ENCODE measurements at regions not wholly inside any gene's neighbourhood (a gene's known extent, or its start where the extent isn't known, plus 50 kb on each side); places are given as distances from the start of the nearest gene placed in this dataset.

DNA sequence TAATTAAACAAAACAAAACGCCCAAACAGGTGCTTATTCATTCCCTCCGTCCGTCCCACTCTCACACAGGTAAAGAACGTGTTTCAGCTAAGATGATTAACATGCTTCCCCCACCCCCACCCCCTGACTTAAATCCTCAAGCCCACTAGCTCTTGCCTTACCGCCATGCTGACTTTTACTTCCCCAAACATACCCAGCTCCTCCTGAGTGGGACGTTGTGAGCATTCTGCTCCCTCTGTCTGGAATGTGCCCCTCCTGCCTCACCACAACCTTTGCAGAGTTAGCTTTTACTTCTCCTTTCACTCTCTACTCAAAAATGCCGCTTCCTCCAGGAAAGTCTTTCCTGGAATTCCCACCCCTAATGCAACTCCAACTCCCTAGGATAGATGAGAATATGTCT is 774.0 kb upstream of the RBFOX1 start:
- no peak overlapping the region for H3K4me3 ChIP-seq (ENCODE audit: low read depth, low read length)
- TF ChIP-seq, protein P1, sequence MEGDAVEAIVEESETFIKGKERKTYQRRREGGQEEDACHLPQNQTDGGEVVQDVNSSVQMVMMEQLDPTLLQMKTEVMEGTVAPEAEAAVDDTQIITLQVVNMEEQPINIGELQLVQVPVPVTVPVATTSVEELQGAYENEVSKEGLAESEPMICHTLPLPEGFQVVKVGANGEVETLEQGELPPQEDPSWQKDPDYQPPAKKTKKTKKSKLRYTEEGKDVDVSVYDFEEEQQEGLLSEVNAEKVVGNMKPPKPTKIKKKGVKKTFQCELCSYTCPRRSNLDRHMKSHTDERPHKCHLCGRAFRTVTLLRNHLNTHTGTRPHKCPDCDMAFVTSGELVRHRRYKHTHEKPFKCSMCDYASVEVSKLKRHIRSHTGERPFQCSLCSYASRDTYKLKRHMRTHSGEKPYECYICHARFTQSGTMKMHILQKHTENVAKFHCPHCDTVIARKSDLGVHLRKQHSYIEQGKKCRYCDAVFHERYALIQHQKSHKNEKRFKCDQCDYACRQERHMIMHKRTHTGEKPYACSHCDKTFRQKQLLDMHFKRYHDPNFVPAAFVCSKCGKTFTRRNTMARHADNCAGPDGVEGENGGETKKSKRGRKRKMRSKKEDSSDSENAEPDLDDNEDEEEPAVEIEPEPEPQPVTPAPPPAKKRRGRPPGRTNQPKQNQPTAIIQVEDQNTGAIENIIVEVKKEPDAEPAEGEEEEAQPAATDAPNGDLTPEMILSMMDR (conservative IDR thresholded peaks at IDR 0.05; ENCODE audit: low read depth, low read length): no peak
- no peak for DNase-seq (ENCODE audit: low read depth)

GRCh38 chr16:6558126-6558525 is 774.5 kb upstream of the RBFOX1 start:
- no peak for DNase-seq (ENCODE audit: low read depth)
- H3K4me3 ChIP-seq (ENCODE audit: low read depth, low read length): no peak overlapping the region
- TF ChIP-seq, protein P1 (conservative IDR thresholded peaks at IDR 0.05; ENCODE audit: low read depth, low read length): no peak

DNA sequence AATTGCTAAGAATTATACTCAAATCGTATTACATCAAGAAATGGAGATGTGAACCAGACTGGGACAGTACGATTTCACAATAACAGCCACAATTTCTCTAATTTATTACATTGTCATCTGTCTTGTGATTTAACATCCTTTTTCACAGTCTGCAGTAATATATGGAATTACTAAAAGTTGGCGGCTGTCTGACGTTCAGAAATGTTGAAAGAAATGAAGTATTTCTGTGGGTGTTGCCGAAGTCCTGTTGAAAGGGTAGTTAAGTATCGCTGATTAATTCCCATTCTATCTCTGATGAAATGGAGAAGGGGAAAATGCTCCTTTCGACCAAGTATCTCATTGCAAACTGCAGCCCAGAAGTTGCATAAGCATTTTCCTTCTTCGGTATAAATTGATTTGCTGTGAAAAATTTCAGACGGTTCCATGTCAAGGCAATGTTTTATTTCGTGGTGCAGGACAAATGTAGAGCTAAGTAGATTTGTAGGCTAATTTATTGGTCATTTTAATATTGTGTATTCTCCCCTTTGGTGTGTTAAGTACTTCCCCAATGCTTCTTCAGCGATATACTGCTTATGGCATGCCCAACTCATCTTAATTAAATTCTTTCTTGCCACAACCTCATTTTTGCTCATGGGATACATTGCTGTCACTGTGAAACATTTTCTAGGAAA is 775.2 kb upstream of the RBFOX1 start:
- DNase-seq (ENCODE audit: low read depth): no peak
- TF ChIP-seq, protein P1 (conservative IDR thresholded peaks at IDR 0.05; ENCODE audit: low read depth, low read length): no peak
- H3K4me3 ChIP-seq (ENCODE audit: low read depth, low read length): no peak overlapping the region

DNA sequence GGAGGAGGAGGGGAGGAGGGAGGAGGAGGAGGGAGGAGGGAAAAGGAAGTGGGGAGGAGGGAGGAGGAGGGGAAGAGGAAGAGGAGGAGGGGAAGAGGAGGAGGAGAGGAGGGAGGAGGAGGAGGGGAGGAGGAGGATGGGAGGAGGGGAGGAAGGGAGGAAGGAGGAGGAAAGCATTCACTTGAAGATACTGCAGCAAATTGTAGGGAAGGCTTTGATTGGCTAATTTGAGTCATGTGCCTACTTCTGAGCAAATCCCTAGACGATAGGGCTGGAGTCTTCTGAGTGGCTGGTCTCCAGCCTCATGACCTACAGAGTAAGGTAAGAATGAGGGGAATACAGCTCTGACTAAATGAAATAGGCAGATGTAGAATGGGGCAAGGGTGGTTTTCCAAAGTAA is 783.2 kb upstream of the RBFOX1 start:
- no peak for DNase-seq (ENCODE audit: low read depth)
- TF ChIP-seq, protein P1 (conservative IDR thresholded peaks at IDR 0.05; ENCODE audit: low read depth, low read length): no peak
- H3K4me3 ChIP-seq (ENCODE audit: low read depth, low read length): no peak overlapping the region

DNA sequence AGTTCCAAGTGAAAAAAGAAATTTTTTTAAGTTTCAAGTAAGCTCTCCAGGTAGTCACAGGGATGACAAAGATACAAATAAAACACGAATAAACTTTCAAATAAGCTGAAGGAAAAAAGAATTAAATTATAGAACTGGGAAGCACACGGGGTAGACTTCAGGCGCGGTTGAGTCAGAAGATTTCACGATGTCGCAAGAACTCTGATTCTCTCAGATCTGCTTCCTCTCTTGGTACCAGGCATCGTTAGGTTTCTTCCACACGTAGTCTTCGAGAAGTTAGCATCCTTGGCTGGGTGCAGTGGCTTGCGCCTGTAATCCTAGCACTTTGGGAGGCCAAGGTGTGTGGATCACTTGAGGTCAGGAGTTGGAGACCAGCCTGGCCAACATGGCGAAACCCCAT is 784.1 kb upstream of the RBFOX1 start:
- H3K4me3 ChIP-seq (ENCODE audit: low read depth, low read length): no peak overlapping the region
- DNase-seq (ENCODE audit: low read depth): no peak
- TF ChIP-seq, protein P1 (conservative IDR thresholded peaks at IDR 0.05; ENCODE audit: low read depth, low read length): no peak

DNA sequence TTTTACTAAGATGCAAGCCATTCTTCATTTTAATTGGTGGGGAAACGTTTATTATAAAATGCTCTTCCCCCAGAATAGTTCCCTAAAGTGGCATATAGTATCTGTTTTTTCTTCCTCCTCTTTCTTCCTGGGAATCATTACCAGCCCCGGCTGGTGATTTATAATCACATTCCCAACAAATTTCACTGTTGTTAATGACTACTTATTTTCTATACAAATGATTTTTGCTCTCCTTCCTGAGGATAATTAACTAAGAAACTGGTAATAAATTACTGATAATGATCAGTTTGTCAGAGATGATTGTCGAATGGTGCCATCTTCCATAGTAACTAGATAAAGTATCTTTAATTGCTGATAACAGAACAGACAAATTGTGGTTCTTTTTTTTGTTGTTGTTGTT is 785.5 kb upstream of the RBFOX1 start:
- DNase-seq (ENCODE audit: low read depth): no peak
- TF ChIP-seq, protein P1 (conservative IDR thresholded peaks at IDR 0.05; ENCODE audit: low read depth, low read length): no peak
- H3K4me3 ChIP-seq (ENCODE audit: low read depth, low read length): no peak overlapping the region

- DNase-seq (ENCODE audit: low read depth): no peak
- TF ChIP-seq, protein P1 (conservative IDR thresholded peaks at IDR 0.05; ENCODE audit: low read depth, low read length): no peak
- no peak overlapping the region for H3K4me3 ChIP-seq (ENCODE audit: low read depth, low read length)
These were observed 787.3 kb upstream of the RBFOX1 start for GRCh38 chr16:6545329-6545728.
